Activated T-cell treated with anti-CD3 and anti-CD28 coated beads, Interleukin-2, amount 50 U/mL, for 72 hours (primary cell): ENCODE measurements at regions not wholly inside any gene's neighbourhood (a gene's known extent, or its start where the extent isn't known, plus 50 kb on each side); places are given as distances from the start of the nearest gene placed in this dataset.

ENCODE experiments used
- ATAC-seq, 2 donors: fragments of 150-1000 bp; cut with Tn5 transposase; replicated peaks in 1 of 2; 2 replicates each; pipeline ENCODE4 v1.10.0; 2021; ENCODE audit warnings: moderate library complexity in 2 of 2, mild to moderate bottlenecking in 1 of 2
- DNase-seq, 2 donors: peaks; one replicate each; pipeline ENCODE4 v3.0.0; 2021 to 2022; ENCODE audit warnings: mixed read lengths in 1 of 2
- H3K27ac Mint-ChIP-seq: one replicate; pipeline ENCODE4 v1.8.0; 2022; ENCODE audit warnings: mild to moderate bottlenecking, moderate library complexity, mixed read lengths
- H3K27me3 Mint-ChIP-seq: one replicate; pipeline ENCODE4 v1.8.0; 2022; ENCODE audit warnings: low read depth, mixed read lengths
- H3K36me3 Mint-ChIP-seq, 2 donors: one replicate each; pipeline ENCODE4 v1.8.0; 2022; ENCODE audit warnings: mixed read lengths in 2 of 2, mild to moderate bottlenecking in 1 of 2; ENCODE audit not compliant: insufficient read depth in 2 of 2
- H3K4me1 Mint-ChIP-seq: one replicate; pipeline ENCODE4 v1.8.0; 2022; ENCODE audit warnings: low read depth, mixed read lengths
- H3K4me3 Mint-ChIP-seq, 2 donors: one replicate each; pipeline ENCODE4 v1.8.0; 2022; ENCODE audit warnings: mild to moderate bottlenecking in 2 of 2, mixed read lengths in 2 of 2, moderate library complexity in 2 of 2
- H3K9me3 Mint-ChIP-seq, 2 donors: one replicate each; pipeline ENCODE4 v1.8.0; 2022; ENCODE audit warnings: mixed read lengths in 2 of 2

- no peak overlapping the region for H3K27ac Mint-ChIP-seq
- H3K4me3 Mint-ChIP-seq = no peak overlapping the region
- H3K27me3 Mint-ChIP-seq = peaks cover 8% of the 10 kb centered on the region
- no peak for DNase-seq
- H3K4me1 Mint-ChIP-seq = peaks cover 21% of the 10 kb centered on the region
- no peak for ATAC-seq
- peaks cover 2 to 5% of the 10 kb centered on the region in 2 donors for H3K36me3 Mint-ChIP-seq
- peaks cover 1 to 6% of the 10 kb centered on the region in 2 donors for H3K9me3 Mint-ChIP-seq
These were observed 378.9 kb downstream of the PCNX1 start for GRCh38 chr14:71286126-71286525.

- no peak for ATAC-seq
- Mint-ChIP-seq H3K27ac (peak overlapping the region; percentile 31), H3K9me3 (peaks cover 0 to 6% of the 10 kb centered on the region in 2 donors), H3K27me3 (peaks cover 8% of the 10 kb centered on the region), H3K4me1 (peaks cover 21% of the 10 kb centered on the region), H3K36me3 (peaks cover 2 to 3% of the 10 kb centered on the region in 2 donors), H3K4me3 (no peak overlapping the region)
- DNase-seq = no peak
These were observed 380.3 kb downstream of the PCNX1 start for GRCh38 chr14:71287567-71287966.

- peak; percentile 41 to 46 for ATAC-seq
- Mint-ChIP-seq H3K4me3 (peak overlapping the region; percentile 34 to 64), H3K27ac (no peak overlapping the region), H3K9me3 (peaks cover 0 to 4% of the 10 kb centered on the region in 2 donors), H3K36me3 (peaks cover 2 to 3% of the 10 kb centered on the region in 2 donors), H3K27me3 (peaks cover 8% of the 10 kb centered on the region), H3K4me1 (peaks cover 21% of the 10 kb centered on the region)
- DNase-seq = peak; percentile 18 to 21
These were observed 382.3 kb downstream of the PCNX1 start for GRCh38 chr14:71289536-71289935.

GRCh38 chr14:71290301-71290700 lies 383.0 kb downstream of the PCNX1 start:
- no peak overlapping the region for H3K4me3 Mint-ChIP-seq
- H3K4me1 Mint-ChIP-seq = peaks cover 21% of the 10 kb centered on the region
- peaks cover 8% of the 10 kb centered on the region for H3K27me3 Mint-ChIP-seq
- peaks cover 0 to 4% of the 10 kb centered on the region in 2 donors for H3K9me3 Mint-ChIP-seq
- H3K27ac Mint-ChIP-seq = no peak overlapping the region
- ATAC-seq (no peak), DNase-seq (no peak)
- peaks cover 2 to 3% of the 10 kb centered on the region in 2 donors for H3K36me3 Mint-ChIP-seq

GRCh38 chr14:71290960-71291466 lies 383.8 kb downstream of the PCNX1 start:
- DNase-seq (peak; percentile 49 to 54), ATAC-seq (peak; percentile 99)
- Mint-ChIP-seq H3K4me1 (peaks cover 21% of the 10 kb centered on the region), H3K27me3 (peaks cover 8% of the 10 kb centered on the region), H3K27ac (no peak overlapping the region), H3K36me3 (no peaks in the 10 kb centered on the region), H3K9me3 (peaks cover 0 to 1% of the 10 kb centered on the region in 2 donors), H3K4me3 (peak overlapping the region in 1 of 2 donors; percentile 8)

- Mint-ChIP-seq H3K9me3 (no peaks in the 10 kb centered on the region), H3K4me3 (no peak overlapping the region)
- DNase-seq = no peak
These were observed 388.9 kb downstream of the PCNX1 start for GRCh38 chr14:71296184-71296583.

GRCh38 chr14:71300566-71301330 lies 393.5 kb downstream of the PCNX1 start:
- DNase-seq (no peak), ATAC-seq (no peak)
- peaks cover 9 to 14% of the 10 kb centered on the region in 2 donors for H3K36me3 Mint-ChIP-seq
- no peaks in the 10 kb centered on the region for H3K27me3 Mint-ChIP-seq
- H3K4me1 Mint-ChIP-seq = peaks cover 7% of the 10 kb centered on the region
- peaks cover 9% of the 10 kb centered on the region in 2 donors for H3K9me3 Mint-ChIP-seq
- H3K4me3 Mint-ChIP-seq = no peak overlapping the region
- no peak overlapping the region for H3K27ac Mint-ChIP-seq

More at GRCh38 chr14:71296184-71296583, 388.9 kb downstream of the PCNX1 start:
- H3K4me1 Mint-ChIP-seq = peaks cover 12% of the 10 kb centered on the region
- H3K36me3 Mint-ChIP-seq = no peaks in the 10 kb centered on the region
- H3K27me3 Mint-ChIP-seq = no peaks in the 10 kb centered on the region
- H3K27ac Mint-ChIP-seq = no peak overlapping the region
- no peak for ATAC-seq

- peaks cover 2% of the 10 kb centered on the region for H3K27me3 Mint-ChIP-seq
- H3K4me1 Mint-ChIP-seq = peaks cover 7% of the 10 kb centered on the region
- peaks cover 9% of the 10 kb centered on the region in 2 donors for H3K9me3 Mint-ChIP-seq
- H3K4me3 Mint-ChIP-seq = no peak overlapping the region
- H3K27ac Mint-ChIP-seq = no peak overlapping the region
- peaks cover 10 to 15% of the 10 kb centered on the region in 2 donors for H3K36me3 Mint-ChIP-seq
- DNase-seq (no peak), ATAC-seq (no peak)
These were observed 394.4 kb downstream of the PCNX1 start for GRCh38 chr14:71301611-71302010.

GRCh38 chr14:71304690-71305089 lies 397.4 kb downstream of the PCNX1 start:
- H3K9me3 Mint-ChIP-seq = peaks cover 12 to 13% of the 10 kb centered on the region in 2 donors
- peaks cover 7% of the 10 kb centered on the region for H3K27me3 Mint-ChIP-seq
- H3K4me1 Mint-ChIP-seq = peaks cover 7% of the 10 kb centered on the region
- H3K4me3 Mint-ChIP-seq = no peak overlapping the region
- ATAC-seq (no peak), DNase-seq (no peak)
- H3K27ac Mint-ChIP-seq = no peak overlapping the region
- peaks cover 14 to 17% of the 10 kb centered on the region in 2 donors for H3K36me3 Mint-ChIP-seq

GRCh38 chr14:71308671-71309070 lies 401.4 kb downstream of the PCNX1 start:
- DNase-seq (no peak), ATAC-seq (no peak)
- Mint-ChIP-seq H3K27me3 (peaks cover 18% of the 10 kb centered on the region), H3K4me3 (no peak overlapping the region), H3K4me1 (no peaks in the 10 kb centered on the region), H3K27ac (no peak overlapping the region), H3K36me3 (peaks cover 16 to 21% of the 10 kb centered on the region in 2 donors), H3K9me3 (peaks cover 15 to 16% of the 10 kb centered on the region in 2 donors)

GRCh38 chr14:71309756-71310155 lies 402.5 kb downstream of the PCNX1 start:
- no peak overlapping the region for H3K27ac Mint-ChIP-seq
- H3K4me3 Mint-ChIP-seq = no peak overlapping the region
- DNase-seq (no peak), ATAC-seq (no peak)
- no peaks in the 10 kb centered on the region for H3K4me1 Mint-ChIP-seq
- H3K9me3 Mint-ChIP-seq = peaks cover 14 to 15% of the 10 kb centered on the region in 2 donors
- peaks cover 20% of the 10 kb centered on the region for H3K27me3 Mint-ChIP-seq
- peaks cover 13 to 18% of the 10 kb centered on the region in 2 donors for H3K36me3 Mint-ChIP-seq

- H3K36me3 Mint-ChIP-seq = peaks cover 7% of the 10 kb centered on the region in 2 donors
- no peak overlapping the region for H3K4me3 Mint-ChIP-seq
- ATAC-seq (no peak), DNase-seq (no peak)
- H3K4me1 Mint-ChIP-seq = no peaks in the 10 kb centered on the region
- no peak overlapping the region for H3K27ac Mint-ChIP-seq
- peaks cover 20% of the 10 kb centered on the region for H3K27me3 Mint-ChIP-seq
- peaks cover 7 to 8% of the 10 kb centered on the region in 2 donors for H3K9me3 Mint-ChIP-seq
These were observed 403.8 kb downstream of the PCNX1 start for GRCh38 chr14:71311061-71311460.

- no peak for DNase-seq
- peaks cover 6% of the 10 kb centered on the region for H3K4me1 Mint-ChIP-seq
- H3K27ac Mint-ChIP-seq = no peak overlapping the region
- H3K36me3 Mint-ChIP-seq = peaks cover 2 to 4% of the 10 kb centered on the region in 2 donors
- ATAC-seq = no peak
- peaks cover 13% of the 10 kb centered on the region for H3K27me3 Mint-ChIP-seq
- peaks cover 3% of the 10 kb centered on the region in 2 donors for H3K9me3 Mint-ChIP-seq
- H3K4me3 Mint-ChIP-seq = no peak overlapping the region
These were observed 407.5 kb downstream of the PCNX1 start for GRCh38 chr14:71314717-71315116.
